ENCODE measurements at regions not wholly inside any gene's neighbourhood (a gene's known extent, or its start where the extent isn't known, plus 50 kb on each side); places are given as distances from the start of the nearest gene placed in this dataset.

DNA sequence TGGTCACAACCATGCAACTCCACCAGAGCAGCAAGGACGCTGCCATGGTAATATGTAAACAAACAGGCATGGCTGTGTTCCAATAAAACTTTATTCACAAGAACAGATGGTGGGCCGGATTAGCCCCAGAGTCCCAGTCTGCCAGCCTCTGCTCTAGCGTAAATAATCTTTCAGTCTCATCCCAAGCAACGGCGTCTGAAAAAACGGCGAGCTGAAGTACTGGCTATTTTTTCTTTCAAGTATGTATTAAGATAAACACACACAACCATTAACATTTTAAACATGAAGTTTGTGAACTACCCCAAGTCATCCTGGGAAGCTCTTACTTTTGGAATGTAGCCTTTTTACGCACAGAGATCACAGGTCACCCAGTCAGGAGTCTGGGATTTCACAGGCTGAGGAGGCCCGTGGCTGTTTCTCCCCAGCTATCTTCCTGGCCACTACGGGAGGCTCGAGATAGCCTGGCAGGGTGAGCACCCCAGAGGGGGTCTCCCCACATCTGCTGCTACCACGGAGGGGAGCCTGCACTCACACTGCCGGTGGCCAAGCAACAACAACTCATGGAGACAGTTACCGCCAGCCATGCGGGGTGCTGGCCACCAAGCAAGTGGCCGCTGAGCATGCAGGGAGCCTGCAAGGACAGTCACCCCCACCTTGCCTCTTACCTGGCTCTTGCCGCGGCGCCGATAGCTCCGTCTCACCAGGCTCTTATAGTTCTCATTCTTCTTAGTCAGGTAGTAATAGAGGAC is 124.6 kb downstream of the RFLNA start:
- Histone ChIP-seq H3K4me2 (ENCODE audit: insufficient read depth, low read length) (no peak overlapping the region), H3K27me3 (ENCODE audit: insufficient read depth, low read length, poor library complexity) (no peaks in the 10 kb centered on the region), H3K27ac (ENCODE audit: low read length) (no peak overlapping the region), H3K9me3 (ENCODE audit: insufficient read depth, low read length, severe bottlenecking) (no peaks in the 10 kb centered on the region), H3K79me2 (ENCODE audit: insufficient read depth, low read length) (peaks cover 9% of the 10 kb centered on the region), H3K36me3 (ENCODE audit: insufficient read depth, low read length) (peaks cover 81% of the 10 kb centered on the region), H2AFZ (ENCODE audit: low read depth, low read length) (no peak overlapping the region), H3K9ac (ENCODE audit: low read depth, low read length) (no peak overlapping the region), H3K4me3 (ENCODE audit: low read depth in 1 of 2, low read length in 2 of 2) (no peak overlapping the region), H4K20me1 (ENCODE audit: insufficient read depth, low read length) (peaks cover 47% of the 10 kb centered on the region), H3K4me1 (ENCODE audit: insufficient read depth, low read length) (no peaks in the 10 kb centered on the region)
- no peak for DNase-seq
- no peak for ATAC-seq (ENCODE audit: insufficient read depth, low read depth)
- TF ChIP-seq EZH2 (IDR thresholded peaks at IDR 0.05; ENCODE audit: borderline replicate concordance, low read depth, low read length, severe bottlenecking) = no peak
- TF ChIP-seq, protein P1, sequence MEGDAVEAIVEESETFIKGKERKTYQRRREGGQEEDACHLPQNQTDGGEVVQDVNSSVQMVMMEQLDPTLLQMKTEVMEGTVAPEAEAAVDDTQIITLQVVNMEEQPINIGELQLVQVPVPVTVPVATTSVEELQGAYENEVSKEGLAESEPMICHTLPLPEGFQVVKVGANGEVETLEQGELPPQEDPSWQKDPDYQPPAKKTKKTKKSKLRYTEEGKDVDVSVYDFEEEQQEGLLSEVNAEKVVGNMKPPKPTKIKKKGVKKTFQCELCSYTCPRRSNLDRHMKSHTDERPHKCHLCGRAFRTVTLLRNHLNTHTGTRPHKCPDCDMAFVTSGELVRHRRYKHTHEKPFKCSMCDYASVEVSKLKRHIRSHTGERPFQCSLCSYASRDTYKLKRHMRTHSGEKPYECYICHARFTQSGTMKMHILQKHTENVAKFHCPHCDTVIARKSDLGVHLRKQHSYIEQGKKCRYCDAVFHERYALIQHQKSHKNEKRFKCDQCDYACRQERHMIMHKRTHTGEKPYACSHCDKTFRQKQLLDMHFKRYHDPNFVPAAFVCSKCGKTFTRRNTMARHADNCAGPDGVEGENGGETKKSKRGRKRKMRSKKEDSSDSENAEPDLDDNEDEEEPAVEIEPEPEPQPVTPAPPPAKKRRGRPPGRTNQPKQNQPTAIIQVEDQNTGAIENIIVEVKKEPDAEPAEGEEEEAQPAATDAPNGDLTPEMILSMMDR (IDR thresholded peaks at IDR 0.05; ENCODE audit: borderline replicate concordance, extremely low read depth, low read length, poor library complexity, severe bottlenecking) = no peak

DNA sequence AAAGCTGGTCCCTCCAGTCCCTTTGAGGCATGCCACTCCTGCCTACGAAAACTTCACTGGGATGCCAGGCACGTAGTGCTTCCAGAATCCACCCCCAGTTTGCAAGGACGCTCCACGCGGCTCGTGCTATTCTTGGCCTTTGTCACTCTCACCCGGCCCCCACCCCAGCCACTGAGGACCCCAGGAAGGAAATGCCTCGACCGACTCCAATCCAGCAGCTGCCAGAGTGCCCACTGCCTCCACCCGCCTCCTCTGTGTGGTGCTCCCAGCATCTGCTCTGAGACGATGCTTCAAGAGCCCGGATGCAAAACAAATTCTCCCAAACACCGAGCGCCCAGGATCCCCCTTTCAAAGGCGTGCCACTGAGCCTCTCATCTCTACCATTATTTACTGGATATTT is 123.9 kb downstream of the RFLNA start:
- Histone ChIP-seq H3K27me3 (ENCODE audit: insufficient read depth, low read length, poor library complexity) (no peaks in the 10 kb centered on the region), H3K9ac (ENCODE audit: low read depth, low read length) (no peak overlapping the region), H3K4me2 (ENCODE audit: insufficient read depth, low read length) (no peak overlapping the region), H3K36me3 (ENCODE audit: insufficient read depth, low read length) (peaks cover 81% of the 10 kb centered on the region), H3K27ac (ENCODE audit: low read length) (no peak overlapping the region), H2AFZ (ENCODE audit: low read depth, low read length) (no peak overlapping the region), H3K9me3 (ENCODE audit: insufficient read depth, low read length, severe bottlenecking) (no peaks in the 10 kb centered on the region), H4K20me1 (ENCODE audit: insufficient read depth, low read length) (peaks cover 49% of the 10 kb centered on the region), H3K4me3 (ENCODE audit: low read depth in 1 of 2, low read length in 2 of 2) (no peak overlapping the region), H3K79me2 (ENCODE audit: insufficient read depth, low read length) (peaks cover 9% of the 10 kb centered on the region), H3K4me1 (ENCODE audit: insufficient read depth, low read length) (no peaks in the 10 kb centered on the region)
- no peak for ATAC-seq (ENCODE audit: insufficient read depth, low read depth)
- TF ChIP-seq, protein P1 (IDR thresholded peaks at IDR 0.05; ENCODE audit: borderline replicate concordance, extremely low read depth, low read length, poor library complexity, severe bottlenecking) = no peak
- TF ChIP-seq EZH2 (IDR thresholded peaks at IDR 0.05; ENCODE audit: borderline replicate concordance, low read depth, low read length, severe bottlenecking) = no peak
- DNase-seq = no peak

DNA sequence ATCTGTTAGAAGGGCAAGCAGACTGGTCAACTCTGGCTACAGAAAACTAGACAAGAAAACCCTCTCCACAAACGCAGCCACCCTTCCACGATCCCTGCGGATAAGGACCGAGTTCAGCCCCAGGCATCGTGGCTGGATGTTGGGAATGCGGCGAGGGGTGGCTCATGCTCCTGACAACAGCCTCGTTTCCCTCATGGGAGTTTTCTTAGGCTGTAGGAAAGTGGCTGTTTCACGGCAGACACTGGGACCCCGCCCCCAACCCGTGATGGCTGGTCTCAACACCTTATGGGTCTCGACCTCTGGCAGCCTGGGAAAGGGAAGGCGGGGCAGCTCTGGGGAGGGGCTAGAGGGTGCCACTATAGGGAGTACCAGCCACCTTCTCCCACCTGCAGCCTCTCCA is 123.3 kb downstream of the RFLNA start:
- ATAC-seq (ENCODE audit: insufficient read depth, low read depth) = no peak
- H3K36me3 ChIP-seq (ENCODE audit: insufficient read depth, low read length) = peaks cover 81% of the 10 kb centered on the region
- no peak for TF ChIP-seq EZH2 (IDR thresholded peaks at IDR 0.05; ENCODE audit: borderline replicate concordance, low read depth, low read length, severe bottlenecking)
- TF ChIP-seq, protein P1 (IDR thresholded peaks at IDR 0.05; ENCODE audit: borderline replicate concordance, extremely low read depth, low read length, poor library complexity, severe bottlenecking) = no peak

More for the DNA sequence above, 123.3 kb downstream of the RFLNA start:
- Histone ChIP-seq H3K9me3 (ENCODE audit: insufficient read depth, low read length, severe bottlenecking) (no peaks in the 10 kb centered on the region), H3K4me1 (ENCODE audit: insufficient read depth, low read length) (no peaks in the 10 kb centered on the region), H4K20me1 (ENCODE audit: insufficient read depth, low read length) (peaks cover 54% of the 10 kb centered on the region), H3K27ac (ENCODE audit: low read length) (no peak overlapping the region), H3K27me3 (ENCODE audit: insufficient read depth, low read length, poor library complexity) (no peaks in the 10 kb centered on the region), H3K9ac (ENCODE audit: low read depth, low read length) (no peak overlapping the region), H3K79me2 (ENCODE audit: insufficient read depth, low read length) (peaks cover 9% of the 10 kb centered on the region), H3K4me2 (ENCODE audit: insufficient read depth, low read length) (no peak overlapping the region), H2AFZ (ENCODE audit: low read depth, low read length) (no peak overlapping the region), H3K4me3 (ENCODE audit: low read depth in 1 of 2, low read length in 2 of 2) (no peak overlapping the region)
- no peak for DNase-seq
